H9 (cell line): ENCODE measurements at regions not wholly inside any gene's neighbourhood (a gene's known extent, or its start where the extent isn't known, plus 50 kb on each side); places are given as distances from the start of the nearest gene placed in this dataset.

Experiments
- DNase-seq: peaks from one replicate; pipeline ENCODE4 v3.0.0-alpha.2; 2017
- H2AFZ ChIP-seq: one replicate; pipeline ENCODE4 v1.6.1; 2013; ENCODE audit warnings: mild to moderate bottlenecking, low read length, control low read depth, moderate library complexity
- H2AK5ac ChIP-seq: 2 replicates; pipeline ENCODE4 v1.6.1; 2013; ENCODE audit warnings: low read length, control low read depth, mixed read lengths; ENCODE audit not compliant: insufficient read length
- H2BK120ac ChIP-seq: one replicate; pipeline ENCODE4 v1.6.1; 2013; ENCODE audit warnings: low read depth, mild to moderate bottlenecking, low read length, control low read depth, inconsistent platforms; ENCODE audit not compliant: poor library complexity, severe bottlenecking
- H2BK12ac ChIP-seq: 2 replicates; pipeline ENCODE4 v1.6.1; 2013; ENCODE audit warnings: low read length, control low read depth, mixed read lengths, low read depth; ENCODE audit not compliant: insufficient read length
- H2BK15ac ChIP-seq: 2 replicates; pipeline ENCODE4 v1.6.1; 2013; ENCODE audit warnings: low read depth, low read length, control low read depth
- H2BK20ac ChIP-seq: one replicate; pipeline ENCODE4 v1.6.1; 2013; ENCODE audit warnings: low read depth, mild to moderate bottlenecking, low read length, control low read depth, inconsistent platforms; ENCODE audit not compliant: poor library complexity, severe bottlenecking
- H2BK5ac ChIP-seq: 2 replicates; pipeline ENCODE4 v1.6.1; 2013; ENCODE audit warnings: low read length, control low read depth, mixed read lengths; ENCODE audit not compliant: insufficient read length
- H3K14ac ChIP-seq: 2 replicates; pipeline ENCODE4 v1.6.1; 2013; ENCODE audit warnings: low read length, control low read depth; ENCODE audit not compliant: insufficient read depth
- H3K18ac ChIP-seq: 2 replicates; pipeline ENCODE4 v1.6.1; 2013; ENCODE audit warnings: low read depth, mild to moderate bottlenecking, mixed read lengths, low read length, control low read depth; ENCODE audit not compliant: insufficient read length
- H3K23ac ChIP-seq: 2 replicates; pipeline ENCODE4 v1.6.1; 2013; ENCODE audit warnings: low read length, control low read depth, mixed read lengths, low read depth; ENCODE audit not compliant: insufficient read length
- H3K23me2 ChIP-seq: 2 replicates; pipeline ENCODE4 v1.6.1; 2013; ENCODE audit warnings: low read depth, mild to moderate bottlenecking, mixed read lengths, low read length, control low read depth; ENCODE audit not compliant: insufficient read length, poor library complexity, severe bottlenecking
- H3K27ac ChIP-seq: 2 replicates; pipeline ENCODE4 v1.5.1; 2013; ENCODE audit warnings: low read length, control low read depth, mixed read lengths, low read depth; ENCODE audit not compliant: insufficient read length
- H3K27me3 ChIP-seq: 2 replicates; pipeline ENCODE4 v1.6.1; 2013; ENCODE audit warnings: low read length, control low read depth, inconsistent platforms; ENCODE audit not compliant: insufficient read depth
- H3K4ac ChIP-seq: 2 replicates; pipeline ENCODE4 v1.6.1; 2013; ENCODE audit warnings: low read depth, mild to moderate bottlenecking, control low read depth, inconsistent platforms, low read length, moderate library complexity
- H3K4me1 ChIP-seq: 2 replicates; pipeline ENCODE4 v1.6.1; 2013; ENCODE audit warnings: low read length, control low read depth, inconsistent platforms; ENCODE audit not compliant: insufficient read depth
- H3K4me2 ChIP-seq: 2 replicates; pipeline ENCODE4 v1.6.1; 2013; ENCODE audit warnings: low read length, control low read depth, mixed read lengths; ENCODE audit not compliant: insufficient read length, insufficient read depth
- H3K56ac ChIP-seq: 2 replicates; pipeline ENCODE4 v1.6.1; 2013; ENCODE audit warnings: low read depth, mild to moderate bottlenecking, mixed read lengths, low read length, control low read depth; ENCODE audit not compliant: insufficient read length
- H3K79me1 ChIP-seq: 2 replicates; pipeline ENCODE4 v1.6.1; 2013; ENCODE audit warnings: low read depth, mild to moderate bottlenecking, moderate library complexity, low read length, control low read depth, inconsistent platforms; ENCODE audit not compliant: insufficient read depth, poor library complexity, severe bottlenecking
- H3K79me2 ChIP-seq: 2 replicates; pipeline ENCODE4 v1.6.1; 2013; ENCODE audit warnings: low read length, control low read depth, inconsistent platforms; ENCODE audit not compliant: insufficient read depth
- H3K9ac ChIP-seq: 2 replicates; pipeline ENCODE4 v1.6.1; 2013; ENCODE audit warnings: low read length, control low read depth, mixed read lengths; ENCODE audit not compliant: insufficient read length; ENCODE audit errors: extremely low read depth
- H3K9me3 ChIP-seq: one replicate; pipeline ENCODE4 v1.6.1; 2013; ENCODE audit warnings: low read depth, low read length, inconsistent platforms; ENCODE audit not compliant: control insufficient read depth
- H3T11ph ChIP-seq: one replicate; pipeline ENCODE4 v1.6.1; 2013; ENCODE audit warnings: mild to moderate bottlenecking, low read length, control low read depth, inconsistent platforms
- H4K20me1 ChIP-seq: one replicate; pipeline ENCODE4 v1.6.1; 2013; ENCODE audit not compliant: control insufficient read depth, insufficient read length, insufficient read depth
- H4K5ac ChIP-seq: 2 replicates; pipeline ENCODE4 v1.6.1; 2013; ENCODE audit warnings: low read depth, mild to moderate bottlenecking, mixed read lengths, low read length, control low read depth; ENCODE audit not compliant: insufficient read length
- H4K8ac ChIP-seq: replicated peaks from 2 replicates; pipeline ENCODE4 v1.6.1; 2013; ENCODE audit warnings: low read length, control low read depth, mixed read lengths, low read depth; ENCODE audit not compliant: insufficient read length
- H4K91ac ChIP-seq: 2 replicates; pipeline ENCODE4 v1.6.1; 2013; ENCODE audit warnings: low read depth, mild to moderate bottlenecking, moderate library complexity, mixed read lengths, low read length, control low read depth; ENCODE audit not compliant: insufficient read length
- H3K27ac Mint-ChIP-seq, 3 experiments: 2 replicates in 2 of 3; 3 replicates in 1 of 3; pipeline ENCODE4 v1.8.0; 2020 to 2021; ENCODE audit warnings: mixed read lengths in 3 of 3, mild to moderate bottlenecking in 1 of 3, moderate library complexity in 1 of 3
- H3K27me3 Mint-ChIP-seq: 2 replicates; pipeline ENCODE4 v1.8.0; 2021; ENCODE audit warnings: low read depth, mild to moderate bottlenecking, moderate library complexity, mixed read lengths
- H3K36me3 Mint-ChIP-seq, 3 experiments: 2 replicates in 2 of 3; 3 replicates in 1 of 3; pipeline ENCODE4 v1.8.0; 2020 to 2021; ENCODE audit warnings: low read depth in 3 of 3, mixed read lengths in 3 of 3; ENCODE audit not compliant: insufficient read depth in 1 of 3
- H3K4me1 Mint-ChIP-seq, 2 experiments: 2 replicates each; pipeline ENCODE4 v1.8.0; 2020; ENCODE audit warnings: mixed read lengths in 2 of 2
- H3K4me3 Mint-ChIP-seq, 2 experiments: 2 replicates in 1 of 2; 3 replicates in 1 of 2; pipeline ENCODE4 v1.8.0; 2020 to 2021; ENCODE audit warnings: mild to moderate bottlenecking in 2 of 2, mixed read lengths in 2 of 2, moderate library complexity in 1 of 2
- H3K9me3 Mint-ChIP-seq, 2 experiments: 2 replicates in 1 of 2; 3 replicates in 1 of 2; pipeline ENCODE4 v1.8.0; 2020; ENCODE audit warnings: mild to moderate bottlenecking in 2 of 2, mixed read lengths in 2 of 2, moderate library complexity in 1 of 2
- CTCF ChIP-seq: fragments of 200-600 bp; sonication (generic); conservative IDR thresholded peaks from 3 replicates; pipeline ENCODE4 v1.8.0; 2021; ENCODE audit warnings: antibody characterized with exemption, mild to moderate bottlenecking
- WGBS: extraction: QIAGEN DNeasy Blood & Tissue Kit; methylation state at CpG from one replicate; pipeline ENCODE4 v1.1.7; 2013; ENCODE audit warnings: missing lambda C conversion rate, low lambda C conversion rate, mixed read lengths; ENCODE audit not compliant: insufficient read length; ENCODE audit errors: extremely low coverage; 5-methylcytosine and 5-hydroxymethylcytosine counted together

- no peak overlapping the region for H4K8ac ChIP-seq
- H4K20me1 ChIP-seq: no peaks in the 10 kb centered on the region
- H3K56ac ChIP-seq: no peak overlapping the region
- no peaks in the 10 kb centered on the region for H3K27me3 ChIP-seq
- no peak overlapping the region for H2BK120ac ChIP-seq
- H2AFZ ChIP-seq: no peak overlapping the region
- Mint-ChIP-seq H3K27me3 (no peaks in the 10 kb centered on the region; the same call in 1 of the 2 replicates), H3K4me1 (no peaks in the 10 kb centered on the region), H3K36me3 (no peaks in the 10 kb centered on the region; a peak in 2 of 7 replicates), H3K9me3 (peaks cover 0 to 9% of the 10 kb centered on the region in 2 experiments; a peak in 3 of 5 replicates), H3K27ac (no peak overlapping the region), H3K4me3 (no peak overlapping the region)
- H3K27ac ChIP-seq: no peak overlapping the region
- H3K9me3 ChIP-seq: no peaks in the 10 kb centered on the region
- no peak overlapping the region for H3K4me2 ChIP-seq
- WGBS: no CpG with 5 or more reads among the region's 2 CpGs
- DNase-seq: no peak
- no peak overlapping the region for H2AK5ac ChIP-seq
- H3K9ac ChIP-seq: no peak overlapping the region
- no peak overlapping the region for H2BK15ac ChIP-seq
- no peak overlapping the region for H3T11ph ChIP-seq
- no peak overlapping the region for H2BK12ac ChIP-seq
- no peaks in the 10 kb centered on the region for H3K23me2 ChIP-seq
- no peak overlapping the region for H3K23ac ChIP-seq
- H4K5ac ChIP-seq: no peak overlapping the region
- H3K79me2 ChIP-seq: no peaks in the 10 kb centered on the region
- H3K18ac ChIP-seq: no peak overlapping the region
- H2BK20ac ChIP-seq: no peak overlapping the region
- no peak overlapping the region for H2BK5ac ChIP-seq
- H3K4me1 ChIP-seq: no peaks in the 10 kb centered on the region
- no peaks in the 10 kb centered on the region for H3K79me1 ChIP-seq
- H3K14ac ChIP-seq: no peak overlapping the region
- TF ChIP-seq CTCF: no peak
- H4K91ac ChIP-seq: no peak overlapping the region
- no peak overlapping the region for H3K4ac ChIP-seq
Observed at GRCh38 chr11:109027851-109028250, 363.0 kb downstream of the DDX10 start.
